GM21381 (cell line): ENCODE measurements at regions not wholly inside any gene's neighbourhood (a gene's known extent, or its start where the extent isn't known, plus 50 kb on each side); places are given as distances from the start of the nearest gene placed in this dataset.

Experiments
- ATAC-seq: cut with Tn5 transposase; IDR thresholded peaks from one replicate; pipeline ENCODE4 v1.9.1; 2021; ENCODE audit warnings: mild to moderate bottlenecking, moderate library complexity; ENCODE audit not compliant: unreplicated experiment

- no peak for ATAC-seq
Observed at GRCh38 chr21:16945580-16945979, 567.3 kb upstream of the CXADR start.

- no peak for ATAC-seq
Observed at GRCh38 chr21:16956824-16957223, 556.0 kb upstream of the CXADR start.

- ATAC-seq = no peak
Observed at GRCh38 chr21:16965424-16965823, 547.4 kb upstream of the CXADR start.

DNA sequence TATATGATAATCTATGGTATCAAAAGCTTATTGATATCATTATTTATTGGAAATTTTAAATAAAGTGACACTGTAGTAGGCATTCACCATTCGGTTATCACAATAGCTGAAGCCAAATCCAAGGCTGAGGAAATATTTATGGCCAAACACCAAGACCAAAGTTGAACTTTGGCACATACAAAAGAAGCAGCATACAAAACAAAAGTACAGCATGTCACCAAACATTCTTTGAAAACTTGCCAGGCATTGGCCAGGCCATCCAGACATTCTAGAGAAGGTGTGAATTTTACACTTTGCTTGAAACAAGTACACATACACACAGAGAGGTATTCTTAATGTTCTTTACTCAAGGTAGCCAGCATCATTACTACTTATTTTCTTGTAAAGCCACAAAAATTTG, 544.4 kb upstream of the CXADR start:
- no peak for ATAC-seq

DNA sequence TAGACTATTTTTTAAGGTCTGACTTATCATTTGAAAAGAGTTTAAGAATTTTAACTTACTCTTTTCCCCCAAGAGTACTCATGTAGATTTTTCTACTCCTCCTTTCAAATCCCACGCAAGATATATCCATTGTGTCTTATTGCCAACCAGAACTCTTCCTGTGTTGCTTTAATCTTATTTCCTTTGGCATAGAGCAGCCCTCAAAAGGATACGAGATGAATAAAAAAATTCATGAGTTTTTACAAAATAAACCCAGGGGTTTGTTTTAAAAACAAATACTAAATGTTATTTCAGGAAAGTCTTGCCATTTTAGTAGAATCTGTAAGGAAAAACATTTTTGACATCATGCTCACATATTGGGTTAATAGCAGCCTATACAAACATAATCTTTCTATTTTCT, 543.2 kb upstream of the CXADR start:
- ATAC-seq = no peak

DNA sequence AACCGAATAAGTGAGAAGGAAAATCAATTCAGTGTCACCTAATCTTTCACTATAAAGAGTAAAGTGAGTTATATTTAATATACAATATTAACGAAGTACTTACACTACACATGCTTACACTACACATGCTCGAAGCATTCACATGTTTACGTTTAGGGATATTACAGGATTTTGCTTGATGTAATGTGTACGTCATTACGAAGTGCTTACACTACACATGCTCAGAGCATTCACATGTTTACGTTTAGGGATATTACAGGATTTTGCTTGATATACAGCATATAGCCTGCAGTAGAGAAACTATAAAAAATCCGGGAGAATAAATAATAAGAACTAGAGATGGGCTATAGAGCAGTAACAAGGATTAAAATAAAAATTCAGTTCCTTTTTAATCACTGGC, 538.8 kb upstream of the CXADR start:
- ATAC-seq = no peak

- no peak for ATAC-seq
Observed at GRCh38 chr21:16976193-16976592, 536.6 kb upstream of the CXADR start.

DNA sequence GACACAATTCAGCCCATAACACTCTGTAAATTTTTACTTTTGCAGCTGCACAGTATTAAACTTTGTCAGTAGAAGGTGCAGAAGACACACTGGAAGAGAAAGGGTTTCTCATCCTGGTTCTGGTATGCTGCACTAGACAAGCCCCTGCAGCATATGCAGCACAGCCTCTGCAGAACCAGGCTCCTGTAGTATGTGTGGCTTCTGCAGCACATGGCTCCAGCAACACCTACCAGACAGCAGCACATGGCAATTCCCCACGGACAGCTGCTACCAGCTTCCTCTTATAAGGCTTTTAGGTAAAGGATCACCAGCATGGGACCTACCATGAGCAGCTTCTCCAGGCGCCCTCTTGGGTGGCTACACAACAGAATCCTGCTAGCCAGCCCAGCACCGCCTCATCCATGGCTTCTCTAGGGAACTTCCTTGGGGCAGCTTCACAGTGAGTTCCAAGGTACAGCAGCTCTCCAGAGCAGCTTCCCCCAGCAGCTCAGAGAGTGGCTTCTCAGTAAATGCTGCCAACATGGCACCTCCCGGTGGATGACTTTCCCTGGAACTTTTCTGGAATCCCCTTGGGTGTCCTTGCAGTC, 534.4 kb upstream of the CXADR start:
- ATAC-seq = no peak

DNA sequence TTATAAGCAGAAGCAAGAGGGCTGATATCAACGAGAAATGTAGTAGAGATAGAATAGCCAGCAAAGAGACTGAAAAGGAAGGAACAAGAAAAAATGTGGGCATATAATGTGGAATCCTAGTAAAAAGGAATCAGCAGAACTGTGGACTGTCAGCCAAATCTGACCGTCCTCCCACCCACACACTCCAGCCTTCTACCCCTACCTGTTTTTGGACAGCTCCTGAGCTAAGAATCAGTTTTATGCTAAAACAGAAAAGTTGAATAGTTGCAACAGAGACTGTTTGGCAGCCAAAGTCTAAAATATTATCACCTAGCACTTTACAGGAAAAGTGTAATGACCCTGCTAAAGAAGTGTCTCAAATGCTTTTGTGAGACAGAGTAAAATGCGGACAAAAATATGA, 533.3 kb upstream of the CXADR start:
- ATAC-seq = no peak

- no peak for ATAC-seq
Observed at GRCh38 chr21:16983420-16983819, 529.4 kb upstream of the CXADR start.

GRCh38 chr21:16992448-16992847, 520.4 kb upstream of the CXADR start:
- no peak for ATAC-seq

GRCh38 chr21:16993416-16994038, 519.3 kb upstream of the CXADR start:
- ATAC-seq = no peak

GRCh38 chr21:17002594-17003257, 510.1 kb upstream of the CXADR start:
- no peak for ATAC-seq

- ATAC-seq = no peak
Observed at GRCh38 chr21:17003258-17003615, 509.6 kb upstream of the CXADR start.

DNA sequence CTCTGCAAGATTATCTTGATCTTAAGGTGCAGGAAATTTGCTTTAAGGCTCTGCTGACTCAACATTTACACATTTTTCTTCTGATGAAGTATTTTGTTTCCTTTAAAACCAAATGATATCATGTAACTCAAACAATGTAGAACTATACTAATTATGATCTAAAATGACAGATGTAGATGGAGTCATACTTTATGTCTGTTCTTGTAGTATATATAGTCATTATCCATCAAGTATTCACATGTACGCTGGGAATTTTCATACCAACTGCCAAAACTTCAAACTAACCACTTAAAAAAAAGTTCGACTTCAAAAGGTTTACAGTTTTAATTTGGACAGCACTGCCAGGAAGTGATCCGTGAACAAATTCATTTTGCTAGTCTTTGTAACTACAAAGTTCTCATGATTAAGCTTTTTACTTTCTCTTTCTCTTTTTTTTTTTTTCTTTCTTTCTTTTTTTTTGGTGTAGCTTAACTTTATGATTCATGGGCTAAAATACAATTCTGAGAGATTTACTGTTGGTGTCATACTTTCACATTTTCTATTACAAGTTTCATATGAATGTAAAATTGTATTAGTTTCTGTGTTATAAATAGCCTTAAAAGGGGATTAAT, 509.0 kb upstream of the CXADR start:
- ATAC-seq = no peak

DNA sequence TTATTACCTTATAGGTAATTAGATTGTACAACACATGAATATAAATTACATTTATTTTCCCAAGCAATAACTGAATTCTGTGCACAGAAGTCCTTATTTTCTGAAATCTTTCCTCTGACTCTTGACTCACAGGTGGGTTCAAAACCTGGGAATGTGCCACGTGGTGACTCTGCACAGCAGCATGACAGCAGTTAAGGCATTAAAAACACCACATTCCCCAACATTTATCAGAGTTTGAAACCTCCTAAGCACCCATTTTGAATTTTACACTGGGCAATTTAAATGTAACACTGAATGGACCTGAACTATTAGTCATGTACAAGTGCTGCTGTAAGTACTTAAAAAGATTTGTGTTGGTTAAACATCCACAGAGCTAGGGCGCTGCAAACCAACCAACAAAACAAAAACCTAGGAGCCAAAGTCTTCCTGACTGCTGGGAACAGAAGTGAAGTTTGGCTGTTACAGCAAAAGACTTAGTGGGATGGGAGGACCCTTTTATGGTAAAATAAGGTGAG, 480.6 kb upstream of the CXADR start:
- no peak for ATAC-seq

GRCh38 chr21:17044696-17045095, 468.1 kb upstream of the CXADR start:
- ATAC-seq = no peak

- no peak for ATAC-seq
Observed at GRCh38 chr21:17045214-17045853, 467.5 kb upstream of the CXADR start.

DNA sequence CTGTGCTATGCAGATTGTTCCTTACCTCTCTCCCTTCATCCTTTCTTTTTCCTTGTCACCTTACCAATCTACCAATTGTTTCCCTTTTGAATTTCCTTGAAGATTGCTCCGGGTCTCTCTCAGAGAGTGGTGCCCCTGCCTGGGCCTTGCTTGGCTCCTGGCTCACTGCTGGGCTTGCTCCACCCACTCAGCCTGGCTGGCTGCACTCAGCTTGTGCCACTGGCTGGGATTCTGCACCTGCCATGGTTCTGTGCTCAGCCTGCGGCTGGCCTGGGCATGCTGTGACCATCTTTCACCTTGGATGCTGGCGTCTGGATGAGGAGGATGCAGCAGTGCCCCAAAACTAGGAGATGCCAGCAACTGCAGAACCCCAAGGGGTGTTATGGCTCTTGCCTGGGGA, 463.9 kb upstream of the CXADR start:
- no peak for ATAC-seq

DNA sequence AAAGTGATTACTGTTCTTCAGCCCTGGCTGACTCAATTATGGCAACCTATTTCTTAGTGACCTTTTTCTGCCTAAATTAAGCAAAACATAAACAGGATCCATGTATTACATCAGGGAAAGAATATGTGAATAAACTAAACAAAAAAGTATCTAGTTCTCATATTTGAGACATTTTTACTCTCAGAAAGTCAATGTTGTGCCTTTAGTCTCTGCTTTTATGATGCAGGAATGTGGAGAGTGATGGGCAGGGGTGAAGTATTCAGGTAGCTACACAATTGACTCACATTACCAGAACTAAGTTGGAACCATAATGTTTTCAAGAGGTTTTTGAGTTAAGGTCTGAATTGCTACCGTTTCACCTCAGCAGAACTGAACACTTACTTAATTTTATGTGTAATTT, 462.7 kb upstream of the CXADR start:
- no peak for ATAC-seq

- ATAC-seq = no peak
Observed at GRCh38 chr21:17050646-17051045, 462.2 kb upstream of the CXADR start.

- no peak for ATAC-seq
Observed at GRCh38 chr21:17051054-17051453, 461.8 kb upstream of the CXADR start.
